Prostate gland (tissue), 2 donors: ENCODE measurements at regions not wholly inside any gene's neighbourhood (a gene's known extent, or its start where the extent isn't known, plus 50 kb on each side); places are given as distances from the start of the nearest gene placed in this dataset.

Source experiments
- CTCF ChIP-seq, 4 experiments: fragments of 200-600 bp in 2 of 4; fragments of 450-650 bp in 2 of 4; sonication (generic) in 2 of 4; IDR thresholded peaks; 1 replicate in 3 of 4; 2 replicates in 1 of 4; pipeline ENCODE4 v1.5.1; 2016 to 2019; ENCODE audit warnings: antibody characterized with exemption in 4 of 4, mild to moderate bottlenecking in 2 of 4, moderate library complexity in 2 of 4
- POLR2A ChIP-seq: fragments of 450-650 bp; IDR thresholded peaks from one replicate; pipeline ENCODE4 v1.6.1; 2016; ENCODE audit warnings: antibody characterized with exemption, mild to moderate bottlenecking

- TF ChIP-seq CTCF (IDR thresholded peaks at IDR 0.05) (no peak), POLR2A (no peak)
These were observed 56.5 kb upstream of the RASA2 start for GRCh38 chr3:141430316-141430715.
